Central memory CD4-positive, alpha-beta T cell (primary cell): ENCODE measurements at regions not wholly inside any gene's neighbourhood (a gene's known extent, or its start where the extent isn't known, plus 50 kb on each side); places are given as distances from the start of the nearest gene placed in this dataset.
"Not testable (repeated sequence)": the region's sequence is repeated elsewhere in the genome, so short reads cannot be mapped to it uniquely, and the experiment has no call there.

ENCODE experiments used
- DNase-seq: peaks from one replicate; pipeline ENCODE4 v3.0.0; 2022

DNA sequence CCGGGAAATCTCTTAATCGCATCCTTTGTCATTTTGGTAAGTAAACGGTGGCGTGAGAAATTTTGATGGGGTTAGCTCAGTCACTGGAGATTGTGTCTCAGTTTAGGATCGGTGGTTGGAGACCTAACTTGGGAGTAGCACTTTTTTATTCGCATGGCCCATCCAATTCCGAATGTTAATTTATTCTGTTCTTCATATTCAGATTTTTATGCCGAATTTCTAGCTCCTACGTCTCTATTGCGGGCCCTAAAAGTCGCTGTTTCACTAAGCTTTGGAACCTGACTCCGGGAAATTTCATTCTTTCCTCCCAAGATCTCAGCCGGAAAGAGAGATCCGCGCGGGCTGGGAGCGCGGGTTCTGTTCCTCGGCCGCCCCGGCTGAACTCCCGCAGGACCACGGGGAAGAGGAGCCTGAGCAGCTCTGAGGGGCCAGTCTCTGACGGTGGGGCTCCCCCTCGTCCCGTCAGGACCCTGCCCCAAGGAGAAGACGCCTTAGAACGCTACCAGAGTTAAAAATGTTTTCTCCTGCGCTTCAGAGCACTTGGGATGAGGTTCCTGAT lies 279.7 kb downstream of the FAM72C start:
- no peak for DNase-seq

- DNase-seq = no peak
Observed at GRCh38 chr1:143691400-143691891, 280.3 kb downstream of the FAM72C start.

GRCh38 chr1:143689781-143690180 lies 282.0 kb downstream of the FAM72C start:
- DNase-seq = no peak

GRCh38 chr1:143680304-143680703 lies 291.5 kb downstream of the FAM72C start:
- DNase-seq = no peak

GRCh38 chr1:143672983-143673382 lies 298.8 kb downstream of the FAM72C start:
- no peak for DNase-seq

GRCh38 chr1:143667730-143668129 lies 304.1 kb downstream of the FAM72C start:
- no peak for DNase-seq

DNA sequence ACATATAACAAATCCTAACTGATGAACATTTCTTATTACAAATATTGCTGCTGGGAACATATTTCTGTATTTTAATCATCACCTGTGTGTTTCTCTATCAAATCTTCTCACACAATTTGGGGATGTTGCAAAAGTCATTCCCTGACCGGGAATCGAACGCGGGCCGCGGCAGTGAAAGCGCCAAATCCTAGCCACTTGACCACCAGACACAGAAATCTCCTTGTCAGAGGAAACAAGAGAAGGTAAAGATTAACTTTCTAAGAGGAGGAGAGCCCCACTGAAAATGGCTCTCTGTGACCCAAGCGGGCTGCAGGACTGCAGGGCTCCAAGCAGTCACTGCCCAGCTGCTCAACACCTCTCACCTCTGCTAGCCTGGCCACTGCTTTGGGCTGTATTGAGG lies 304.9 kb downstream of the FAM72C start:
- DNase-seq = no peak

GRCh38 chr1:143665606-143666005 lies 306.2 kb downstream of the FAM72C start:
- DNase-seq = no peak

GRCh38 chr1:143663056-143663455 lies 308.7 kb downstream of the FAM72C start:
- not testable (repeated sequence) for DNase-seq

- no peak for DNase-seq
Observed at GRCh38 chr1:143661418-143662101, 310.2 kb downstream of the FAM72C start.

GRCh38 chr1:143660354-143660941 lies 311.3 kb downstream of the FAM72C start:
- DNase-seq = no peak

DNA sequence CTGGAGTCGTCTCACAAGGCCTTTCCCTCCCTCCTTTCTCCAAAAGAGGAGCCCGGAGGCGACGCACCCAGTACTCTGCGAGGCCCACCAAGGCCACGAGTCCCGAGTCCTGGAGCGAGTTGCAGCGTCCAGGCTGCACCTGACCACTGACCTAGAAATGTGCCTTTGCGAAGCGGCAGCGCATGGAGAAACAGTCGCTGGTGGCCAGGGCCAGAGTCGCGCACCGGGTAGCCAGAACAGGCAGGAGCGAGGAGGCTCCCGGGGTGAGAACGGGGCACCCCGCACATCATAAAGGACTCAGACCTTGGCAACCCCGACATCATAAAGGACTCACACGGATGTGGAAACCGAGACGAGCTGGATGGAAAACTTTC lies 318.4 kb downstream of the FAM72C start:
- DNase-seq = no peak

GRCh38 chr1:143652744-143653428 lies 318.9 kb downstream of the FAM72C start:
- no peak for DNase-seq

DNA sequence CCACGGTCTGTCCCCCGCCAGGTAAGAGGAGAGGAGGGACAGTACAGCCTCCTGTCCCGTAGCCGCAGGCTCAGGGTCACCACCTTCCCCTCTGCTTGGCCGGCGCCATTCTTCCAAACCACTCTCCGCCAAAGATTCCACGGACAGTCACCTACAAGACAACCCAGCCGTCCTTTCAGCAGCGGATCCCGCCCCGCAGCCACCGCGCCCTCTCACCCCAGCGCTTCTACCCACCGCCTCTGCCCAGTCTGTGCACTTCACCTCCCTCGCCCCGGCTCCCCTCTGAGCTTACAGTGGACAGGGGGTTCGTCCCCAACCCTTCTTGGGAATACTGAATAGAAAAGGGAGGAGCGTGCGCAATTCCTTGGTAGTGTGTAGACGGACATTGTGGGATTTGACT lies 319.6 kb downstream of the FAM72C start:
- DNase-seq = no peak

DNA sequence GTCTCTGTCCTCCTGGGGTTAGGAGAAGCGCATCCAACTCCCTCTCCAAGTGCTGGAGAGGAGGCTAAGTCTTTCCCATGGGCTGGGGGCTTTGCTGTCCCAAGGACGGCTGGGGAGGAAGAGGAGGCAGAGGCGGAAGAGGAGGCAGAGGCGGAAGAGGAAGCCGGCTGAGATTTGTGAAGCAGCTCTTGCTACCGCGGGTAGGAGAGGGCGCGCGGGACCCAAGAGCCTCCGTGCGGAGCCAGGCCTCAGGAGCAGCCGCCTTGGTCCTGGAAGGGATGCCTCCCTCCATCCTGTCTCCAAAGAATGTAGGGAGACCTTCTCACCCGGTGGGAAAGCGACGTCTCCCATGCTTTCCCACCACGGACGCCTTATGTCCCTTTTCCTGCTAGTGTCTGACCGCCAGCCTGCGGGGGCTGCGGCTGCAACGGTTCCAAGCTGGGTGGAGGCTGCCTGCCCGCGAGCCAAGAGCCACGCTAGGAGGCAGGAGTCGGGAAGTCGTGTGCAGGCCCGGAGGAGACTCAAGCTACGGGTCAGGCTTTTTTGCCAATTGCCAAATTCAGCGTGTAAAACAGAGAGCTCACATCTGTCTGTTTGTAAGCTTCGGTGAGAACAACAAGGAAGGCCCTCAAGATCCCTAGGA lies 320.3 kb downstream of the FAM72C start:
- no peak for DNase-seq

DNA sequence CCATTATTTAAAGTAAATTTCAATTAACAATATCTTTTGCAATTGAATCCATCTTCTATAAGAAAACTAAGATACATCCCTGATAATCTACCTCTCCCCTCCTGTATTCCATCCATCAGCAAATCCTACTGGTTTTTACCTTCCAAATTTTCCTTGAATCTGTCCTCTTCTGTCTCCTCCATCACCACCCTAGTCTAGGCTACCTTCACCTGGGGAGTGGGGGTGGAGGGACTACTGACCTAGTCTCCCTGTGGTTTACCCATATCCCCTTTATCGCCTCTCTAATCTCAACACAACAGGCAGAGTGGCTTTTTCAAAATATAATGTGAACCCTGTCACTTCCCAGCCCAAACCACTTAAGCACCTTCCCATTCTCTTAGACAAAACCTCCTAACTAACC lies 327.8 kb downstream of the FAM72C start:
- not testable (repeated sequence) for DNase-seq

DNA sequence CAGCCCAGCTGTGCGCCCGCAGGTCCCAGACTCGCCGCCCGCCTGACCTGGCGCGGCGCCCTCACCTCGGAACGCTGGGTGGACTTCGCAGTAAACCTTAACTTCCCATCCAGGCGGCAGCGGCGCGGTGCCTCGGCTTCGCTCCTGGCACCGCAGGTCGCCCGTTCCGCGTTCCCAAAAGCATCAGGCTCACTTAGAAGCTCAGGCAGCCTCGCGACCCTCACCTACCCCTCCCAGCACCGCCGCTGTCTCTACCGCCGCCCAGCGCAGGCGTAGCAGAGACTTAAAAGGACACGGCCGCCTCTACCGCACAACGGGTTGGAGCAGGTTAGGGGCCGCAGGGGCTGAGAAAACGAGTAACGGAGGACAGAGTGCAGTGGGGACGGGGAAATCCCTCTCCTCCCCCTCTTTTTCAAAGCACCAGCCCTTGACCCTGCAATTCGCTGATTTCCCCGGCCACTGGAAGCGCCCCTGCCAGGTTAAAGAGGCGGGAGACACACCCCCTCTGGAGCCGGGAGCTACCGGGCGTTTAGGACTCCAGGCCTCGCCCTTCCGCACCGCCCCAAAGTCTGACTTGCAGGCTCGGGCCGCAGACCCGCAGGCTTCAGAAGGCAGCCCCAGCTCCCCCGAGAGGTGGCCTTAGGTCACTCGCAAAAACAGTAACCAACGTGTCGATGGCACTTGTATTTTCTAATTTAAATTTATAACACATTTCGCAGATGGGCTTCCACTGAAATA lies 328.5 kb downstream of the FAM72C start:
- DNase-seq = no peak

DNA sequence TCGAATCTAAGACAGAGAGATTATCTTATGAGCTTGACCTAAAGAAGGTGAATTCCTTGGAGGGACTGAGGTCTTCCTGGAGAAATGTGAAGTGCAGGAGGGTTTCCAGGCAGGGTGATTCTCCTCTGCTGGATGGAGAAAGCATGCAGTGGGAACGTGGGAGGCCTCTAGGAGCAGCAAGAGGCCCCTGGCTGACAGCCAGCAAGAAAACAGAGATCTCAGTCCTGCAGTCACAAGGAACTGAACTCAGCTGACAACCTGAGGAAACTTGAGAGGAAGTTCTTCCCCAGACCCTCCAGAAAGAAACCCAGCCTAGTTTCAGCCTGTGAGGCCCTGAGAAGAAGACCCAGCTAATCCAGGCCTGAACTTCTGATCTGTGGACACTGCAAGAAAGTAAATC lies 345.9 kb downstream of the FAM72C start:
- no peak for DNase-seq

GRCh38 chr1:143619851-143620250 lies 351.9 kb downstream of the FAM72C start:
- no peak for DNase-seq

GRCh38 chr1:143611159-143611558 lies 360.6 kb downstream of the FAM72C start:
- DNase-seq = no peak

DNA sequence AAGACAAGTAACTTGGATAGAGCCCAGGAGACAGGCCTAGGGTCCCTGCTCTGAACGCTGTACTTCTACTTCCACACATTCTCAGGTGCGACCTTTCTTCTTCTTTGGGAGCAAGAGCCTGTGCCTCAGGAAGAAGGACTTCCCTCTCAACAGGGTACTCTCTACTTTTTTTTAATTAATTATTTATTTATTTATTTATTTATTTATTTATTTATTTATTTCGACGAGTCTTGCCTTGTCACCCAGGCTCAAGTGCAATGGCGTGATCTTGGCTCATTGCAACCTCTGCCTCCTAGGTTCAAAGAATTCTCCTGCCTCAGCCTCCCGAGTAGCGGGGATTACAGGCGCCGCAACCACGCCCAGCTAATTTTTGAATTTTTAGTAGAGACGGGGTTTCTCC lies 361.6 kb downstream of the FAM72C start:
- no peak for DNase-seq

DNA sequence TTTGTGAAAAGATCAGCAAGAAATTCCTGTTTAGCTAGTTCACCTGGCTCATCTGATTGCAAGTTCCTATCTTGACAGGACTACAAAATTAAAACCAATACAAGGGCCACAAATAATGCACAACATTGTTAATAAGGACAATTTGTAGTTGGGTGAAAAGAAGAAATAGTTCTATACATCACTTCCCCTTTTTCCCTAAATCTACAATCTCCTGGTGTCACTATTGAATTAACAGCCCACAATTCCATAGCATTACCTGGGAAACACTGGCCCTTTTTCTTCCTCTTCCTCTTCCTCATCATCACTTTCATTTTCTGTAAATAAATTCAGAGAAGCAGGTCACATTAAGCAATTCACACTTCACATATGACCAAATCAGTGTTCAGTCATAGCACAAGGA lies 366.9 kb downstream of the FAM72C start:
- DNase-seq = no peak

- DNase-seq = no peak
Observed at GRCh38 chr1:143584508-143584907, 387.3 kb downstream of the FAM72C start.
